K562 (cell line): ENCODE measurements at regions not wholly inside any gene's neighbourhood (a gene's known extent, or its start where the extent isn't known, plus 50 kb on each side); places are given as distances from the start of the nearest gene placed in this dataset.
A peak's percentile ranks its signal among the peaks of the same experiment; 100 is the strongest.

Source experiments
- ATAC-seq: fragments of 200-7000 bp; cut with Tn5 transposase; 3 replicates; pipeline ENCODE4 v1.9.1; 2020; ENCODE audit warnings: moderate library complexity
- BruUV-seq: library from RNA; stranded (reverse); fragments of 400-500 nt; replicated peaks from 2 replicates; lab custom pipeline; 2021; lab: Mats Ljungman, UMichigan
- CTCF ChIA-PET: fragments of 300-600 bp; formaldehyde crosslinking; extraction: SDS; loops from one replicate; lab custom pipeline; 2021; ENCODE audit warnings: low intra/inter-chr PET ratio; lab: Yijun Ruan, JAX
- POLR2A ChIA-PET: fragments of 300-600, 350-650 bp; sonication (Branson Sonifier 250); formaldehyde crosslinking; extraction: SDS; loops from one replicate; lab custom pipeline; 2021; ENCODE audit warnings: antibody characterized with exemption, inconsistent platforms; lab: Yijun Ruan, JAX
- DNase-seq, 4 experiments: peaks; one replicate each; pipeline versions ENCODE4 v3.0.0 to v3.0.0-alpha.2; 2011 to 2018; ENCODE audit warnings: low spot score in 3 of 4, mixed read lengths in 3 of 4; ENCODE audit errors: extremely low read depth in 1 of 4
- FAIRE-seq: peaks from 2 replicates; lab custom pipeline; 2011; peaks lifted over from hg19 to GRCh38; lab: Jason Lieb, UNC
- H2AFZ ChIP-seq: 2 replicates; pipeline ENCODE4 v1.6.0; 2011; ENCODE audit warnings: low read depth, low read length, control low read depth, inconsistent platforms
- H3K27ac ChIP-seq: fragments of 200-600 bp; 3 replicates; pipeline ENCODE4 v1.8.0; 2011; ENCODE audit warnings: low read depth, mild to moderate bottlenecking, control low read depth, inconsistent platforms, low read length, moderate library complexity, mixed read lengths; ENCODE audit errors: extremely low read depth
- H3K27me3 ChIP-seq, 2 experiments: fragments of 300-600 bp in 1 of 2; 2 replicates in 1 of 2; 3 replicates in 1 of 2; pipeline versions ENCODE4 v1.6.0 to v1.8.0; 2011; ENCODE audit warnings: inconsistent platforms in 2 of 2, low read length in 2 of 2, mild to moderate bottlenecking in 1 of 2, mixed read lengths in 1 of 2, moderate library complexity in 1 of 2; ENCODE audit not compliant: control insufficient read depth in 2 of 2, insufficient read depth in 2 of 2
- H3K36me3 ChIP-seq: fragments of 300-600 bp; 3 replicates; pipeline ENCODE4 v1.8.0; 2011; ENCODE audit warnings: mild to moderate bottlenecking, low read length, inconsistent platforms; ENCODE audit not compliant: control insufficient read depth, insufficient read depth
- H3K4me1 ChIP-seq, 2 experiments: fragments of 200-600 bp in 1 of 2; replicated peaks in 1 of 2; 2 replicates in 1 of 2; 3 replicates in 1 of 2; pipeline versions ENCODE4 v1.5.1 to v1.8.0; 2011; ENCODE audit warnings: inconsistent platforms in 2 of 2, low read length in 2 of 2, mild to moderate bottlenecking in 1 of 2, mixed read lengths in 1 of 2, moderate library complexity in 1 of 2; ENCODE audit not compliant: control insufficient read depth in 2 of 2, insufficient read depth in 2 of 2
- H3K4me2 ChIP-seq: 2 replicates; pipeline ENCODE4 v1.6.1; 2011; ENCODE audit warnings: low read length, control low read depth, inconsistent platforms, mixed read lengths; ENCODE audit not compliant: insufficient read depth
- H3K4me3 ChIP-seq: fragments of 200-600 bp; sonication (generic), shearing (Covaris generic); 2 replicates; pipeline ENCODE4 v1.5.1; 2016; ENCODE audit warnings: control low read depth, inconsistent platforms
- H3K79me2 ChIP-seq: fragments of 200-600 bp; 3 replicates; pipeline ENCODE4 v1.8.0; 2011; ENCODE audit warnings: low read length, inconsistent platforms; ENCODE audit not compliant: control insufficient read depth, insufficient read depth
- H3K9ac ChIP-seq, 2 experiments: 2 replicates each; pipeline versions ENCODE4 v1.6.0 to v1.6.1; 2011; ENCODE audit warnings: low read depth in 2 of 2, low read length in 2 of 2, control low read depth in 1 of 2, inconsistent platforms in 1 of 2, mild to moderate bottlenecking in 1 of 2, mixed read lengths in 1 of 2; ENCODE audit not compliant: insufficient read depth in 1 of 2
- H3K9me1 ChIP-seq: one replicate; pipeline ENCODE4 v1.6.0; 2011; ENCODE audit warnings: inconsistent platforms, mild to moderate bottlenecking, low read length, moderate library complexity; ENCODE audit not compliant: control insufficient read depth, insufficient read depth
- H3K9me3 ChIP-seq: replicated peaks from 2 replicates; pipeline ENCODE4 v1.5.1; 2011; ENCODE audit warnings: low read depth, low read length, inconsistent platforms; ENCODE audit not compliant: control insufficient read depth, insufficient read depth
- H4K20me1 ChIP-seq: replicated peaks from 2 replicates; pipeline ENCODE4 v1.6.1; 2011; ENCODE audit warnings: low read length, inconsistent platforms, mixed read lengths; ENCODE audit not compliant: control insufficient read depth, insufficient read depth
- REST ChIP-seq, 2 experiments: fragments of 450-650 bp; formaldehyde crosslinking in 1 of 2; IDR thresholded peaks; 2 replicates each; pipeline versions ENCODE4 v1.4.0 to v1.6.1; 2014 to 2020; ENCODE audit warnings: mild to moderate bottlenecking in 2 of 2, borderline replicate concordance in 1 of 2, low read depth in 1 of 2
- ZNF384 ChIP-seq: IDR thresholded peaks from 2 replicates; pipeline ENCODE4 v1.6.1; 2012; ENCODE audit warnings: low read depth, low read length, improper control_type of control experiment
- WGBS: fragments of 100-300 bp; shearing (Covaris generic); methylation state at CpG from one replicate; pipeline ENCODE4 v1.1.6; 2016; ENCODE audit warnings: low coverage, mixed read lengths; ENCODE audit not compliant: insufficient coverage; ENCODE audit errors: missing lambda C conversion rate; 5-methylcytosine and 5-hydroxymethylcytosine counted together
- in situ Hi-C: fragments of 300-500 bp; cut with MboI; formaldehyde crosslinking; loops from 4 replicates; pipeline ENCODE4 v1.15.0; 2018; ENCODE audit warnings: inconsistent platforms, mixed read lengths
- intact Hi-C: fragments of 100-400 bp; cut with micrococcal nuclease; formaldehyde crosslinking; loops from 2 replicates; pipeline ENCODE4 v1.14.2; 2022

- 0% methylated on average over 1 of the region's 1 CpG for WGBS
- no peak for FAIRE-seq
Measured at GRCh38 chr6:86629123-86629522, 308.2 kb upstream of the HTR1E start.

More at GRCh38 chr6:86629123-86629522, 308.2 kb upstream of the HTR1E start:
- ChIA-PET POLR2A (no interaction called here), CTCF (no interaction called here)
- Histone ChIP-seq H3K36me3 (no peaks in the 10 kb centered on the region), H3K27ac (no peak overlapping the region), H2AFZ (no peak overlapping the region), H3K4me2 (no peak overlapping the region), H3K4me1 (no peaks in the 10 kb centered on the region; a peak in 1 of 5 replicates), H3K4me3 (no peak overlapping the region), H4K20me1 (no peaks in the 10 kb centered on the region), H3K9ac (no peak overlapping the region), H3K9me1 (no peaks in the 10 kb centered on the region), H3K79me2 (no peaks in the 10 kb centered on the region), H3K27me3 (no peaks in the 10 kb centered on the region), H3K9me3 (no peaks in the 10 kb centered on the region)
- no TSS peak for BruUV-seq
- in situ Hi-C loops (no loop called here), intact Hi-C loops (no loop called here)
- TF ChIP-seq REST (IDR thresholded peaks at IDR 0.05; ENCODE audit: borderline replicate concordance): peak; percentile 51
- TF ChIP-seq REST (CRISPR knock-in tag; IDR thresholded peaks at IDR 0.05; ENCODE audit: low read depth): no peak
- TF ChIP-seq ZNF384: no peak
- DNase-seq (no peak), ATAC-seq (no peak)
